ENCODE measurements at regions not wholly inside any gene's neighbourhood (a gene's known extent, or its start where the extent isn't known, plus 50 kb on each side); places are given as distances from the start of the nearest gene placed in this dataset.

DNA sequence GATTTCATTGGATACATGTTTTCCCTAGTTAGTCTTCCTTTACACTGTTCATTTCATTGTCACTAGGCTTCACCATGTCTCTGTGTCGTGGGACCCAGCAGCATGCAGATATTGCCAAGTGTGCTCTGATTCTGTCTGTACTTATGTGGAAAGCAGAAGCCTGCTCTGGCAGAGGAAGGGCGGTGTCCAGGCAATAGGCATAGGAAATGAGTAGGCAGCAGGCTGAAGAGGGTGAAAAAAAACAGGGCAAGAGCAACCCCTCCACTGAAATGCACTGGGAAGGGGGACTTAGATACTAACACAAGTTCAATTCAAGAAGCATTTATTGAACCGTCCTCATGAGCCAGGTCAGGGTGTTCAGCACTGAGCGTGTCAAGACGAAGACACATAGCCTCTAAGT, 85.2 kb upstream of the VAV3 start:
- no peak for DNase-seq

DNA sequence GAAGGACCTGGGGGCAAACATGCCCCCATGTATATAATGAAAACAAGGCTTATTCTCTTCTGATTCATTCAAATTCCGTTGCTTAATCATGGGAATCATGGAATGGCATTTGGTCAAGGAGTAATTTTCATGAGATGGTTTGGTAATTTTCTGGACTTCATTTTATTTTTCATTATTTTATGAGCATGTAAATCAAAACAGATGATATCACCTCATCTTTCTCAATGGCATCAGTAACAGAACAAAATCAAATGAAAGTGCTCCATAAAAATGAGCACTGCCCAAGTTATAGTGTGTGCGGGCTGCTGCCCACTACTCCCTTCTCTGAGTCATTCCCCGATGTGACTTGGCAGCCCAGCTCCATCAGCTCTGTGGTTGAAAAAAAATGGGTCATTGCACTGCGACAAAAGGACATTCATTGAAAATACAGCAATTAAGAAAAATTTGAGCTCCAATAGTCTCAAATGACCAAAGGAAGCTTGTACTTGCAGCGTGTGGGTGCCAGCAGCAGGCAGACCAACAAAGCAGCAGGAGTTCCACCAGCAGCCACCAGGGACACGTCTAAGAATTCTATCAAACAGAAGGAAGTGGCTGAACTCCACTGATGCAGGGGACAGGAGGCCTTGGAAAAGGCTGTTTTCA, 84.3 kb upstream of the VAV3 start:
- DNase-seq = peak; percentile 3

DNA sequence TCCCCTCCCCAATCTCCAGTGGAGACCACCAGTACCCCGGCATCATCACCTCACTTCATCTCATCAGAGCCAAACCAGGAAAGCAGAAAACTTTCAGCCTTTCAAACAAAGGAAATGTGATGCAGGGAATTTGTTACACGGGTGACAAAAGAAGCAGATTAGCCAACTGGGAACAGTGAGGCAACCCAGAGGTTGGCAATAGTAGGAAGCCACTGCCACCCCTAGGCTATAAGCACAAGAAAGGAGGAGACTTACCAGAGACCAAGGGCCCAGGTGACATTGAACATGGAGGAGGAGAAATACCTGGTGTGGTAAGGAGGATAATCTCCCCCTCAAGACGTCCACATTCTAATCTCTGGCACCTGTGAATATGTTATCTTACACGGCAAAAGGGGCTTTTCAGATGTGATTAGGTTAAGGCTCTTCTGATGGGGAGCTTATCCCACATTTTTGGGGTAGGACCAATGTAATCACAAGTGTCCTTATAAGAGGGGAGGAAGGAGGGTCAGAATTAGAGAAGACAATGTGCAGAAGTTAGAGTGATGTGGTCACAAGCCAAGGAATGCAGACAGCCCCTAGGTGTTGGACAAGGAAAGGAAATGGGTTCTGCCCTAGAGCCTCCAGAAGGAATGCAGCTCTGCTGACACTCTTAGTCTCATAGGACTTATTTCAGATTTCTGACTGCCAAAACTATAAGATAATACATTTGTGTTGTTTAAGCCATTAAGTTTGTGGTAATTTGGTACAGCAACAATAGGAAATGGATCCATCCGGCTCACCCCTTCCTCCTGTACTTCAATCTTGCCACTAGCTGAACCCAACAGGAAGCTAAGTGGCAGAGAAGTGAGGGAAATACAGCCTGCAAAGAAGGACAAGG, 83.6 kb upstream of the VAV3 start:
- DNase-seq = no peak

DNA sequence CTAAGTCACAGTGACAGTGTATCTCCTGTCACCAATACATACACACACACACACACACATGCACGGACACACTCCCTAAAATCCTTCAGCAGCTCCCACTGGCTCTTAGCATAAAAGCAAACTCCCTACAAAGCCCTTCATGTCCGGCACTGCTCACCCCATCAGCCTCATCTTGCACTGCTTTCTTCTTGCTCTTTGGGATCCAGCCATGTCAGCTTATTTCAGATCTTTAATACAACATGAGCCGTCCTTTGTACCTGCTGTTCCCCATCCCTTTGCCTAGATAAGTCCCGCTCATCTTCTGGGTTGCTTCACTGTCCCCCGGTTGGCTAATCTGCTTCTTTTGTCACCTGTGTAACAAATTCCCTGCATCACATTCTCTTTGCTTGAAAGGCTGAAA, 82.1 kb upstream of the VAV3 start:
- DNase-seq = no peak

DNA sequence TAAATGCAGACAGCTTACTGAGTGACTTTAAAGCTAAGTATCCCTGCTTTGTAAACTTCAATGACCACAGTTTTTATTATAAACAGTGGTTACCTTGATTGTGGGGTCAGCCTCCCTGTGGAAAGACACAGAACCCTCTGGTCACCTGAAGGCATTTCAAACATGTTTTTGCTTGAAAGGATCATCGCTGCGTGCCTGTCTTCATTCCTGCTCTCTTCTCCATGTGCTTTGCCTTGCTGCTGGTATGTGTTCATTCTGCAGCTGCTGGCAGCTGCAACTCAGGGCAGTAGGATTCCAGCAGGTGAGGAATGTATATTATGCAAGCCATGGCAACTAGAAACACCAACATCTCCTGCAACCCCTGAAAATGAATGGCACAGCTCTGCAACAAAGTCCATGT, 81.0 kb upstream of the VAV3 start:
- no peak for DNase-seq

DNA sequence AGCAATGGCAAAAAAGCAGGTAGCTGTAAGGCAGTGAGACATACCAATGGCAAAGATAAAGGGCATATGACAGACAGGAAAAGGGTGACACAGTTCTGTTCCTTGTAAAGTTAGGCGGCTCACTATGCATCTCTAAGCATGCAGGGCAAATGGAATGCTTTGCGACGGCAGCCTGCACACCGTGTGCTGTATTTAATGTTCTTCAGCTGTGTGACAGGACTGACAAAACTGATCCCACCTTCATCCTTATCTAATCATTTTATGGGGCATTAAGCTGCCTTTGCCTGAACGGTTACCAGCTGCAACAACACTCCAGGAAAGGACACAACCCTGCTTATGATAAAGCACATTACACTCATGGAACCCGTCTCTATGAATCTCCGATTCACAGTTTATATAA, 80.5 kb upstream of the VAV3 start:
- DNase-seq = no peak

DNA sequence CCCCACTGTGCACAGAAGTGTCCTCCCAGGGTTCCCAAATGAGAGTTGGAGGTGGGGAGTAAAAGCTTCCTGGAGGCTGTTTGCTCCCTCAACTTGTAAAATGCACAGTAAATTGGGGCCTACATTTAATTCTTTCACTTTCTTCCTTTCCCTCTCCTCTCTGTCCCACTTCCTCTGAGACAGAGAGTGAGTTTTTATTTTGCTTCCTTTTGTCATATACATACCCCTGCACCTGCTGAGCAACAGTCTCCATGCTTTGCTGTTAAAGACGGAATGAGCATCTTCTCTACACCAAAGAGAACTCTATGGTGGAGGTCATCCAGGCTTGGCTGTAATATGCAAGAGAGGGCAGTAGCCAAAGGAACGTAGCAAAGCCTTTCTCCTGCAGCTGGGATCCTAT, 79.3 kb upstream of the VAV3 start:
- no peak for DNase-seq

DNA sequence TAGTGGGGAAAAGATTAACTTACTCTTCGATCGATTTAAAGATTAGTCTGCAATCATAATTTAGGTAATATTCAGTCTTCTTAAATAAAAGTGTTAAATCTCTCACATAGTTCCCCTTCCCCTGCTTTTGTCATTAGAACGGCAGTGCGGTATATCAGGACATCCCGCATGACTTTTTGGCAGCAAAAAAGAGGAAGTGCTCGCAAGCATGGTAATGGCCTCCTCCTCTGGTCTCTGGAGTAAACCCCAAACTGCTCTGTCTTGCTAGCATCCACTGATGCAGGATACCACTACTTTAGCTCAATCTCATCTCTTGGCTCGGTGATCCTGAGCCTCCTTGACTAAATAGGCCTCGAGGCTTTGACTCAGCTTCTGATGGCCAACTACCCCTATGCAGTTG, 78.7 kb upstream of the VAV3 start:
- DNase-seq = no peak

DNA sequence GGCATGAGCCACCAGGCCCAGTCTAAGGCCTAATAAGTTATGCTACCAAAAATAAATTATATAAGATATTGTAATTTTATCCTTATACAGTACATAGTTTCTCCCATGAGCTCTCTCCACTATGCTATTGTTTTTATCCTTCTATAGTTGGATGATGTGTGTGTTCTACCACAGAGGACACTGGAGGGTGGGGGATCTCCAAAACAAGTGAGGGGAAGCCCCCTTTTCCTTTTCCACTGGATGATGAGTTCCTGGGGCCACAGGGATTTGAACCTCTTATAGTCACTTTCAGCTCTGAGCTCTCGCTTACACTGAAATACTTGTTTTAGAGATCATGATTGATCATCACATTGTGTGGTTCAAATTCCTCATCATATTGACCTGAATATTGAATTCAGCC, 77.6 kb upstream of the VAV3 start:
- no peak for DNase-seq

DNA sequence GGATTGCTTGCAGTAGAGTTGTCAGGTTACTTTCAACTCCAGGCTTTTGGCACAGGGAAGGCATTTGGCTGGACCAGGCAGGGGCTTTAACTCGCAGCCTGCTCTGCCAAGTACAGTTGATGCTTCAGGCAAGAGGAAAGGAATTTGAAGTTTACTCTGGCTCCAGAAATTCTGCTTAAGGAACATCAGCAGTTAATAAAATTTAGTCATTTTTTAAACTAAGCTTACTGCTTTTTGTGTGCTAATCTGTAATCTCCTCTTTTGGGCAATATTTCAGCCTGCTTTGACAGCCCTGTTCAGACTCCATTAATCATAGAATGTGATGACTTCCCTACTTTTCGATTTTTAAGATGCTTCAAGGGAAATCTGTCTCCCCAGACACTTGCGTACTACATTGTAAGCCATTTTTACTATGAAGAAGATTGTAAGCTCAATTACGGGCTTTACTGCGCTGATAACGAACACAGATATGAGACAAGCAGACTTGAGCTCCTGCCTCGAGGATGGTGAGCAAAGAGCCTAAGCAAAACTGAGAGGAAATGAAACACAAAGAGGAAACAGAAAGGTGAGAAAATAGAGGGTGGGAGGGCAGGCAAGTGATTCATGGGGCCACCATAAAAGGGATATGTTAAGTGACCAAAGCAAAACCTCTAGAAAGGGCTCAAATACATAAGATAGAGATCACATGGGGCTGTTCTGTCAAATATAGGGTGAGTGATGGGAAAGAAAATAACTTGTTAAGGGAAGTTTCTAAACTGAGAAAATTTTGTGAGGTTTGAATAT, 76.6 kb upstream of the VAV3 start:
- DNase-seq = peak; percentile 2

DNA sequence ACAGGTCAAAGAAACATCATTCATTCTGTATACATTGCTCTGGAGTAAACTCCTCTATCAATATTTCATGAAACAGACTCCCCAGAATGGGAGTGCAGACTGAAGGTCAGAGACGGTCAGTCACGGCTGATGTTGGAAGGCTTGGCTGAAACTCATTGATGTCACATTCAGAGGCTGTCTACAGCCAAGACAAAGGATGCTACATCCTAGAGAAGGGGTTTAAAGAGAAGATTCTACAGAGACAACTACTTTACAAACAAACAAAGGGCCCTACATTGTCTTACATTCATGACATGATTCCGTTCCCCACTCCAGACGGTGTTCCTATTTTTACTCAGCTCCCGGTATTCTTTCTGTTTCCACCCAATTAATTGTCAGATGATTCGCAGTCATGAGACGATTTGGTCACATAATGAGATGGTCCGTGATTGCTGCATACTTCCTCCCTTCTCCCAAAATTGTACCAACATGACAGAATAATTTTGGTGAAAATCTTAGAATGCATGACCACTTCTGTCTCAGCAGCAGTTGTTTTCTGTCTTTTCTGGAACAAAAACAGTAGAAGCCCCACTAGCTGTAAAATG, 73.8 kb upstream of the VAV3 start:
- no peak for DNase-seq

DNA sequence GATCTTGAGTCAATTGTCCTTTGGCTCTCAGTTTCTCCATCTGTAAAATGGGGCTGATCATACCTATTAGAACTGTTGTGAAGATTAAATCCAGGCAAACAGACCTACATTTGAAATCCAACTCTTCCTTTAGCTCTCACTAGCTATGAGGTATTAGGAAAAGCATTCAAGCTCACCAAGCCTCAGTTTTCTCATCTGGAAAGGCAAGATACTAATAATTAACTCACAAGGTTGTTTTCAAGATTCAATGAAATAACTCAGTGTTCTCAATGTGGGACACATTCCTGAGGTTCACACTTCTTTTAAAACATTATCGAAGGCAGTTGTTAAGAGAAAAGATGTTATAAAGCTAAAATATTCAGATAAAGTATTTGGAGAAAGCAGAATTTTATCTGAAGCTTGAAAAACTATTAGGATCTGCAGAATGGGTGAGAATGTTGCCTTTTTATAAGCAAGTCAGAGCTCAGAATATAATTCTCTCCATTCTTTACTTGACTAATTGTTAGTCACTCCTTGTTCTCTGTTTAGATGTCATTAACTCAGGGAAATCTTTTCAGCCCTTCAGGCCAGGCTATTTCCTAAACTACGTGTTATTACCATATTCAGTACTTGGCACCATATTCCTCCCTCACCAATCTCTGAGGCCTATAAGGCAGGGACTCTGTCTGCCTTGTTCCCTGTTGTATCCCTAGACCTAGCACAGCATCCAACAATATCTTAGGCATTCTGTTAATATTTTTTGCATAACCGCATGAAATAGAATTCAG, 72.0 kb upstream of the VAV3 start:
- no peak for DNase-seq

DNA sequence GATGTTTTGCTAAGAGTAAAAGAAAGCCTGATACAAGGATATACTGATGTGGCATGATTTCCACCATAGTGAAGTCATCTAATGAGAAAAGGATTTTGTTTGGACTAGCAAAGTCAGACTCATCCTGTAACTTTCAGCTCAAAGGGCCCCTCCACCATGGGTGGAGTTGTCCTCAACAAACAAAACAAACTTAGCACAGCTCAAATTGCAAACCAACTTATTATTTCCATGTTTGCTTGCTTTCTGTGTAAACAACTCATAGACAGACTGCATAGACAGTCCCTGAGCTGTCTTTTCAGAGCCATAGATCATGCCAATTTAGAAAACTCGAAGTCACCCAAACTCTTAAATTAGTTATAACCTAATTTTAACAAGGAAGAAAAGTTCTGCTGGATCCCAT, 69.4 kb upstream of the VAV3 start:
- DNase-seq = no peak

DNA sequence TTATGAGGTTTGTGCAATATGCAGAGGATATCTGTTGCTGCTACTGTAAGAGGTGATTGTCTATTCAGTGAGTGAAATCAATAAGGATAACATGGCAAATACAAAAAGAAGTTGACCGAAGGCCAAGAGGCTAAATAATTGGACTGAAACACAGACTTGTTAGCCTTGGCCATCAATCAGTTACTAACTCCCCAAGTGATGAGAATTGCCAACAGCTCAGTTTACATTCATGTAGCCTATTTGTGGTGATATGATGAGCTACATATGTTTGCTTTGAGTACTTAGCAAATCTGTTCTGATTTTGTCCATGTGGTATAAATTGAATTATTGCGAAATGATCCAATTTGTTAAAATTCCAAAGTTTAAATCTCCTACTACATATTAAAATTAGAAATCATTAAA, 68.6 kb upstream of the VAV3 start:
- no peak for DNase-seq

DNA sequence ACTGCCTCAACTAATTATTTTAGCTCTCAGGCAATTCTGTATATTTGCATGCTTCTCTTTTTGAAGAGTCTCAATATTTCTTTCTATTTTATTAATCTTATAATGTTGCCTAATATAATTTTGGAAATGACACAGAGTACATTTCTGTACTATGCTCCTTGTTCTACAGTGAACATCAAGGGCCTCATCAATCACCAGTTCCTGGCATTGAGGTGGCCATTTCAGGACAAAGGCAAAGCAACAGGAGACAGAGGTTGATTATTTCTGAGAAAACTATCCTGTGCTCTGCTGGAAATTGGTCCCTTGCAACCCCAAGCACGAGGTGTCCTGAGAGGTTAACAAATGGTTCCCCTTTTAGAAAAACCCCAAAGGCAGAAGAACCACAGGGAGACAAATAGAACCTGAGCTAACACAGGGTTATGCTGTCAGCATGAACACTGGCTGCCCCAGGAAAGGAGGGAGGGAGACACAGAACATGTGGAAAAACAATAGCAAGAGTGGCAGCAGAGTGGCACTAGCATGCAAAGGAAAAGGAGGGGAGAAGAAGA, 63.9 kb upstream of the VAV3 start:
- DNase-seq = no peak

DNA sequence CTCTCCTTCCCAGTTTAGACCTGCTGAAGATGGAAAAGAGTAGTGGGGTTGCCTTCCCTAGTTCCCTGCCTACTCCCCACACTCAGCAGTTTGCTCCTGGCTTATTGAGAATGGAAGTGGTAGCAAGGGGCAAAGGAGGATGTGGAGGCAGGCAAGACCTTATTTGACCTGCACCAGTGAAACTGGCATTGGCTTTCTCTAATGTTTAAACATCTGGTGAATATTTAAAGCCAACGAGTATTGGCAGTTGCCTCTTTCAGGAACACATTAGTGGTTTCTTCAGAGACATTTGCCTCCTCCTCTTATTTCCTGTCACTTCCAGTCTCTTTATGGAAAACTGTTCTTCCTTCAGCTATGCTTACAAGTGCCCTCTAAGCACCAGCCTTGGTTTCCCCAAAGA, 62.4 kb upstream of the VAV3 start:
- DNase-seq = no peak

DNA sequence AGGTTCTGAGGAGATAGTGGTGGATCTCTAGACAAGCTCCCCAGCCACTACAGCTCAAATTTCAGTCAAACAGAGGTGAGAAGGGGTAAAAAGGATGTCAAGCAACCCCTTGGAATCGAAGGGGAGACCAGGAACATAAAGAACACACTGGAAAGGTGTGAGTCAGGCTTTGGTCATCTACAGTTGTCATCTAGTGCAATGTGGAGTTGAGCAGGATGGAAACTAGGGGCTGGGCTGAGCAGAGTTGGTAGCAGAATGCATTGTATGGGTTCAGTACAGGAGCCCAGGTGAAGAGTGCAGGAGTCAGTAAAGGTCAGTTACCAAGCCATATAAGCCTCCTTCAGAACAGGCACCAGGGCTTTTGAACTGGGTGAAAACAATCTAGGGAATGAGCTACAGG, 52.7 kb upstream of the VAV3 start:
- no peak for DNase-seq

DNA sequence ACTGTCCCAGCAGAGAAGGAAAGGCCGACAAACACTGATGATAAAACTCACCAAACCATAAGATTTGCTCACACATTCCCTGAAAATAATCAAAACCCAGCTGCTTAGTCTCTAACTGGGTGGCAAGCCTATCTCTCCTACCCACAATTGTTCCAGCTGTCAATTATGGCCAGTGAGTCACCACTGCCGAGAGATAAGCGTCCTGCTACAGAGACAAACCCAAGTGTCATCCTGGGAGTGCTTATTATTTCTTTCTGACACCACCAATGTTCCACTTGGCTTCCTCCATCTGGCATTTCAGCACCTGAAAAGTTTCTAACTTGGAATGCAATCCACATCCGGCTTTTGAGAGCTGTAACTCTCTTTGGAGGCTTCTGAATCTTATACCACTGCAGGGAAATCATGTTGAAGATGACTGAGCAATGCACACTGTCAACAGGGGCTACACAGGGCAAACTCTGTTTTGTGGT, 51.5 kb upstream of the VAV3 start:
- DNase-seq = peak; percentile 7
